SIG-M5 treated with dmso at 0.1 percent for 504 hours (cell line): ENCODE measurements at regions not wholly inside any gene's neighbourhood (a gene's known extent, or its start where the extent isn't known, plus 50 kb on each side); places are given as distances from the start of the nearest gene placed in this dataset.

Experiments used
- DNase-seq: peaks from one replicate; lab custom pipeline; 2025; ENCODE audit not compliant: unreplicated experiment; lab: John Stamatoyannopoulos, UW

- DNase-seq: no peak
These were observed 153.8 kb upstream of the FST start for GRCh38 chr5:53326424-53327153.

GRCh38 chr5:53327811-53328334 is 152.6 kb upstream of the FST start:
- no peak for DNase-seq

- no peak for DNase-seq
These were observed 149.9 kb upstream of the FST start for GRCh38 chr5:53330491-53330890.

GRCh38 chr5:53331463-53331862 is 149.0 kb upstream of the FST start:
- no peak for DNase-seq

GRCh38 chr5:53333160-53333559 is 147.3 kb upstream of the FST start:
- DNase-seq: no peak

- peak; percentile 66 for DNase-seq
These were observed 145.9 kb upstream of the FST start for GRCh38 chr5:53334431-53334941.

- DNase-seq: no peak
These were observed 145.3 kb upstream of the FST start for GRCh38 chr5:53335115-53335514.

GRCh38 chr5:53337827-53338226 is 142.6 kb upstream of the FST start:
- DNase-seq: no peak

GRCh38 chr5:53338971-53339370 is 141.5 kb upstream of the FST start:
- no peak for DNase-seq

- DNase-seq: no peak
These were observed 140.4 kb upstream of the FST start for GRCh38 chr5:53339962-53340540.

GRCh38 chr5:53340956-53341750 is 139.3 kb upstream of the FST start:
- DNase-seq: no peak

GRCh38 chr5:53342236-53342635 is 138.2 kb upstream of the FST start:
- no peak for DNase-seq

GRCh38 chr5:53343187-53343586 is 137.2 kb upstream of the FST start:
- no peak for DNase-seq

- DNase-seq: no peak
These were observed 130.1 kb upstream of the FST start for GRCh38 chr5:53350368-53350767.

- DNase-seq: no peak
These were observed 129.2 kb upstream of the FST start for GRCh38 chr5:53350991-53351770.

GRCh38 chr5:53355316-53355715 is 125.1 kb upstream of the FST start:
- no peak for DNase-seq

GRCh38 chr5:53355931-53356330 is 124.5 kb upstream of the FST start:
- DNase-seq: no peak

GRCh38 chr5:53357439-53357838 is 123.0 kb upstream of the FST start:
- DNase-seq: no peak

GRCh38 chr5:53358794-53359193 is 121.6 kb upstream of the FST start:
- DNase-seq: no peak

- no peak for DNase-seq
These were observed 120.4 kb upstream of the FST start for GRCh38 chr5:53359916-53360517.

- DNase-seq: no peak
These were observed 119.6 kb upstream of the FST start for GRCh38 chr5:53360811-53361210.
